ENCODE measurements at regions not wholly inside any gene's neighbourhood (a gene's known extent, or its start where the extent isn't known, plus 50 kb on each side); places are given as distances from the start of the nearest gene placed in this dataset.

DNA sequence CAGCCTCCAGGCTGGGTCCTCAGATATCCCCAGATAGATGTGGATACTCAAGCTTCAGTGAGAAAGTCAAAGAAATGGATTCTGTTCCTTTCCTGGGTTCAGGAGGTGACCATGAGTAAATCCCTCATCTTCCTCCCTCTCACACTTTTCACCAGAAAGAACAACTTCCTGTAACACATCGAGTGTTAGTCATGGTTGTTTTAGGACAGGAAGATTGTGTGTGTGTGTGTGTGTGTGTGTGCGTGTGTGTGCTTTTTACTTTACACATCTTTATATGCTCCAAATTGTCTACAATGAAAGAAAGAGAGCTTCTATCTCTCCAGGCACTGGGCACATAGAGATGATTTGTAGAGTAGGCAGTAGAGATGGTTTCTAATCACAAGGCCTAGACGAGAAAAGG is 139.9 kb downstream of the TBXT start:
- Histone ChIP-seq H3K4ac (ENCODE audit: low read depth, low read length) (peak overlapping the region; percentile 12), H2BK20ac (ENCODE audit: low read depth, low read length) (peak overlapping the region; percentile 11), H2BK5ac (ENCODE audit: low read depth, low read length, poor library complexity, severe bottlenecking) (peak overlapping the region; percentile 47), H3K4me2 (ENCODE audit: low read depth, low read length) (no peak overlapping the region), H2BK15ac (ENCODE audit: low read depth, low read length) (peak overlapping the region; percentile 89), H4K8ac (ENCODE audit: low read depth in 2 of 2, low read length in 2 of 2) (peak overlapping the region; percentile 19 to 82; a peak in 2 of 4 replicates), H3K27me3 (ENCODE audit: control insufficient read depth, insufficient read depth, low read length) (no peaks in the 10 kb centered on the region), H2AFZ (replicated peaks; ENCODE audit: low read length, poor library complexity) (no peak overlapping the region), H4K20me1 (ENCODE audit: insufficient read depth, low read length) (no peaks in the 10 kb centered on the region), H4K5ac (ENCODE audit: low read depth, low read length) (peak overlapping the region; percentile 53), H3K9me1 (ENCODE audit: insufficient read depth, low read length) (peaks cover 14% of the 10 kb centered on the region; the same call in 1 of the 2 replicates), H3K4me3 (ENCODE audit: insufficient read depth, low read depth, low read length) (no peak overlapping the region), H3K36me3 (ENCODE audit: control insufficient read depth, insufficient read depth, low read length) (no peaks in the 10 kb centered on the region), H2BK120ac (ENCODE audit: low read depth, low read length) (peak overlapping the region; percentile 51; the same call in 1 of the 2 replicates), H3K27ac (ENCODE audit: insufficient read depth, low read length) (no peak overlapping the region), H3K4me1 (ENCODE audit: control insufficient read depth, insufficient read depth, low read length) (peaks cover 33% of the 10 kb centered on the region), H3K56ac (ENCODE audit: extremely low read depth, insufficient read depth, low read length) (no peak overlapping the region), H2AK5ac (ENCODE audit: low read depth, low read length) (peak overlapping the region; percentile 69; the same call in 1 of the 2 replicates), H4K91ac (ENCODE audit: insufficient read depth, low read depth, low read length) (peak overlapping the region; percentile 48; the same call in 1 of the 2 replicates), H3K79me1 (ENCODE audit: low read depth in 1 of 2, low read length in 2 of 2) (no peaks in the 10 kb centered on the region), H3K23ac (ENCODE audit: low read depth, low read length) (no peak overlapping the region), H3K18ac (ENCODE audit: low read depth, low read length) (peak overlapping the region; percentile 84; the same call in 1 of the 2 replicates), H3K9ac (ENCODE audit: low read depth, low read length) (no peak overlapping the region), H3K14ac (replicated peaks; ENCODE audit: low read depth, low read length) (0 out of 2 replicates have a peak overlapping the region, but pooled peaks have one; percentile 19), H3K9me3 (ENCODE audit: control insufficient read depth, insufficient read depth, low read length) (no peaks in the 10 kb centered on the region), H2AK9ac (replicated peaks; ENCODE audit: low read depth, low read length, poor library complexity) (no peak overlapping the region)
- in situ Hi-C loops (cut with MboI; ENCODE audit: low sequenced_read_pairs) (no loop called here), dilution Hi-C loops (cut with HindIII; ENCODE audit: low sequenced_read_pairs, unreplicated experiment) (no loop called here), intact Hi-C loops (cut with micrococcal nuclease) (loop anchor here (2.0 kb wide), 1 partner anchor 21 kb away; no protein-coding TSS in a partner anchor)
- peak; percentile 61 for DNase-seq
- BruUV-seq (replicated peaks), result no TSS peak
- CTCF ChIA-PET, result no interaction called here
- no peak for ATAC-seq (ENCODE audit: low read depth)
- POLR2A ChIA-PET (ENCODE audit: unreplicated experiment), result no interaction called here
- TF ChIP-seq NFE2L2 (IDR thresholded peaks at IDR 0.05; ENCODE audit: low read depth, low read length), result no peak
- TF ChIP-seq RFX5 (IDR thresholded peaks at IDR 0.05; ENCODE audit: low read depth, low read length), result no peak
- TF ChIP-seq FOS (IDR thresholded peaks at IDR 0.05; ENCODE audit: low read depth, low read length), result no peak
- no peak for TF ChIP-seq SMC3 (IDR thresholded peaks at IDR 0.05; ENCODE audit: low read depth, low read length)
- TF ChIP-seq, protein P1, sequence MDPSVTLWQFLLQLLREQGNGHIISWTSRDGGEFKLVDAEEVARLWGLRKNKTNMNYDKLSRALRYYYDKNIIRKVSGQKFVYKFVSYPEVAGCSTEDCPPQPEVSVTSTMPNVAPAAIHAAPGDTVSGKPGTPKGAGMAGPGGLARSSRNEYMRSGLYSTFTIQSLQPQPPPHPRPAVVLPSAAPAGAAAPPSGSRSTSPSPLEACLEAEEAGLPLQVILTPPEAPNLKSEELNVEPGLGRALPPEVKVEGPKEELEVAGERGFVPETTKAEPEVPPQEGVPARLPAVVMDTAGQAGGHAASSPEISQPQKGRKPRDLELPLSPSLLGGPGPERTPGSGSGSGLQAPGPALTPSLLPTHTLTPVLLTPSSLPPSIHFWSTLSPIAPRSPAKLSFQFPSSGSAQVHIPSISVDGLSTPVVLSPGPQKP (IDR thresholded peaks at IDR 0.05; ENCODE audit: borderline replicate concordance, low read depth, low read length), result no peak
- TF ChIP-seq MXI1 (IDR thresholded peaks at IDR 0.05; ENCODE audit: borderline replicate concordance, low read depth, low read length), result no peak
- TF ChIP-seq MAFK (IDR thresholded peaks at IDR 0.05; ENCODE audit: low read depth, low read length), result no peak
- TF ChIP-seq CHD1 (IDR thresholded peaks at IDR 0.05; ENCODE audit: low read depth, low read length), result no peak
- TF ChIP-seq RCOR1 (IDR thresholded peaks at IDR 0.05; ENCODE audit: insufficient replicate concordance, low read length), result no peak
- TF ChIP-seq POLR2A (IDR thresholded peaks at IDR 0.05; ENCODE audit: low read depth, low read length), result no peak
- TF ChIP-seq, protein P2, sequence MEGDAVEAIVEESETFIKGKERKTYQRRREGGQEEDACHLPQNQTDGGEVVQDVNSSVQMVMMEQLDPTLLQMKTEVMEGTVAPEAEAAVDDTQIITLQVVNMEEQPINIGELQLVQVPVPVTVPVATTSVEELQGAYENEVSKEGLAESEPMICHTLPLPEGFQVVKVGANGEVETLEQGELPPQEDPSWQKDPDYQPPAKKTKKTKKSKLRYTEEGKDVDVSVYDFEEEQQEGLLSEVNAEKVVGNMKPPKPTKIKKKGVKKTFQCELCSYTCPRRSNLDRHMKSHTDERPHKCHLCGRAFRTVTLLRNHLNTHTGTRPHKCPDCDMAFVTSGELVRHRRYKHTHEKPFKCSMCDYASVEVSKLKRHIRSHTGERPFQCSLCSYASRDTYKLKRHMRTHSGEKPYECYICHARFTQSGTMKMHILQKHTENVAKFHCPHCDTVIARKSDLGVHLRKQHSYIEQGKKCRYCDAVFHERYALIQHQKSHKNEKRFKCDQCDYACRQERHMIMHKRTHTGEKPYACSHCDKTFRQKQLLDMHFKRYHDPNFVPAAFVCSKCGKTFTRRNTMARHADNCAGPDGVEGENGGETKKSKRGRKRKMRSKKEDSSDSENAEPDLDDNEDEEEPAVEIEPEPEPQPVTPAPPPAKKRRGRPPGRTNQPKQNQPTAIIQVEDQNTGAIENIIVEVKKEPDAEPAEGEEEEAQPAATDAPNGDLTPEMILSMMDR (conservative IDR thresholded peaks at IDR 0.05; ENCODE audit: low read depth, low read length), result no peak
- TF ChIP-seq BHLHE40 (IDR thresholded peaks at IDR 0.05; ENCODE audit: low read depth, low read length), result no peak
- TF ChIP-seq CEBPB (IDR thresholded peaks at IDR 0.05; ENCODE audit: low read depth, low read length), result no peak
- TF ChIP-seq, protein P3, sequence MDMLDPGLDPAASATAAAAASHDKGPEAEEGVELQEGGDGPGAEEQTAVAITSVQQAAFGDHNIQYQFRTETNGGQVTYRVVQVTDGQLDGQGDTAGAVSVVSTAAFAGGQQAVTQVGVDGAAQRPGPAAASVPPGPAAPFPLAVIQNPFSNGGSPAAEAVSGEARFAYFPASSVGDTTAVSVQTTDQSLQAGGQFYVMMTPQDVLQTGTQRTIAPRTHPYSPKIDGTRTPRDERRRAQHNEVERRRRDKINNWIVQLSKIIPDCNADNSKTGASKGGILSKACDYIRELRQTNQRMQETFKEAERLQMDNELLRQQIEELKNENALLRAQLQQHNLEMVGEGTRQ (IDR thresholded peaks at IDR 0.05; ENCODE audit: low read depth, low read length), result no peak
- TF ChIP-seq RAD21 (IDR thresholded peaks at IDR 0.05; ENCODE audit: low read length), result no peak
- TF ChIP-seq MAZ (IDR thresholded peaks at IDR 0.05; ENCODE audit: borderline replicate concordance, low read depth, low read length), result no peak
- no CpG with 5 or more reads among the region's 3 CpGs for WGBS, 2 experiments (ENCODE audit: extremely low coverage in 2 of 2, insufficient read length in 1 of 2)
